ENCODE measurements at regions not wholly inside any gene's neighbourhood (a gene's known extent, or its start where the extent isn't known, plus 50 kb on each side); places are given as distances from the start of the nearest gene placed in this dataset.

GRCh38 chr3:5401002-5401401 is 213.5 kb downstream of the EDEM1 start:
- no peak overlapping the region for H3K27ac Mint-ChIP-seq
- CTCF ChIA-PET: interaction anchor here (1.1 kb wide), 1 partner anchor 26 kb away, joined by 3 read pairs; no protein-coding TSS in a partner anchor
- intact Hi-C loops (cut with micrococcal nuclease): no loop called here

DNA sequence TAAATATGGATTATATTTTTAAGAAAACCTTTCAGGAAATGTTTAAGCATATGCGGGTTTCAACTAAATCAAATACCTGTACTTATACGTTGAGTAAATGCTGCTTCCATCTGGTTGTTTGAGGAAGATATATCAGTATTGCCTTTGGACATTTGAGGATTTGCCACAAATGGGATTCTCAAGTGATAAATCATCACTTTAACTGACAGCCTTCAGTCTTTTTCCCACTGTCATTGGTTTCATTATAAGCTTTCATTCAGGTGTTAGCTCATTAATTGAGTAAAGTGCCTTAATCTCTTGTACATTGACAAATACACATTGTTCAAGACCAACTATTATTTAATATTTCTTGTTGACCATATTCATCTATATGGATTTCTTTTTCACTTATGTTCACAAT is 217.2 kb downstream of the EDEM1 start:
- ChIA-PET CTCF (interaction anchor here (1.3 kb wide), 1 partner anchor 22 kb away, joined by 5 read pairs; no protein-coding TSS in a partner anchor), POLR2A (no interaction called here)
- Mint-ChIP-seq H3K9me3 (no peaks in the 10 kb centered on the region), H3K27me3 (peaks cover 4% of the 10 kb centered on the region), H3K4me3 (no peak overlapping the region), H3K27ac (no peak overlapping the region), H3K36me3 (ENCODE audit: low read depth) (no peaks in the 10 kb centered on the region), H3K4me1 (ENCODE audit: low read depth) (no peaks in the 10 kb centered on the region)
- DNase-seq (no peak), ATAC-seq (no peak)
- TF ChIP-seq, protein P1, sequence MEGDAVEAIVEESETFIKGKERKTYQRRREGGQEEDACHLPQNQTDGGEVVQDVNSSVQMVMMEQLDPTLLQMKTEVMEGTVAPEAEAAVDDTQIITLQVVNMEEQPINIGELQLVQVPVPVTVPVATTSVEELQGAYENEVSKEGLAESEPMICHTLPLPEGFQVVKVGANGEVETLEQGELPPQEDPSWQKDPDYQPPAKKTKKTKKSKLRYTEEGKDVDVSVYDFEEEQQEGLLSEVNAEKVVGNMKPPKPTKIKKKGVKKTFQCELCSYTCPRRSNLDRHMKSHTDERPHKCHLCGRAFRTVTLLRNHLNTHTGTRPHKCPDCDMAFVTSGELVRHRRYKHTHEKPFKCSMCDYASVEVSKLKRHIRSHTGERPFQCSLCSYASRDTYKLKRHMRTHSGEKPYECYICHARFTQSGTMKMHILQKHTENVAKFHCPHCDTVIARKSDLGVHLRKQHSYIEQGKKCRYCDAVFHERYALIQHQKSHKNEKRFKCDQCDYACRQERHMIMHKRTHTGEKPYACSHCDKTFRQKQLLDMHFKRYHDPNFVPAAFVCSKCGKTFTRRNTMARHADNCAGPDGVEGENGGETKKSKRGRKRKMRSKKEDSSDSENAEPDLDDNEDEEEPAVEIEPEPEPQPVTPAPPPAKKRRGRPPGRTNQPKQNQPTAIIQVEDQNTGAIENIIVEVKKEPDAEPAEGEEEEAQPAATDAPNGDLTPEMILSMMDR (IDR thresholded peaks at IDR 0.05): no peak
- intact Hi-C loops (cut with micrococcal nuclease): no loop called here

More at GRCh38 chr3:5401002-5401401, 213.5 kb downstream of the EDEM1 start:
- ATAC-seq: no peak
- no peaks in the 10 kb centered on the region for H3K4me1 Mint-ChIP-seq (ENCODE audit: low read depth)
- H3K4me3 Mint-ChIP-seq: no peak overlapping the region
- no peaks in the 10 kb centered on the region for H3K36me3 Mint-ChIP-seq (ENCODE audit: low read depth)
- DNase-seq: no peak
- H3K9me3 Mint-ChIP-seq: no peaks in the 10 kb centered on the region
- POLR2A ChIA-PET: no interaction called here
- TF ChIP-seq, protein P1 (IDR thresholded peaks at IDR 0.05): no peak
- H3K27me3 Mint-ChIP-seq: peaks cover 9% of the 10 kb centered on the region

DNA sequence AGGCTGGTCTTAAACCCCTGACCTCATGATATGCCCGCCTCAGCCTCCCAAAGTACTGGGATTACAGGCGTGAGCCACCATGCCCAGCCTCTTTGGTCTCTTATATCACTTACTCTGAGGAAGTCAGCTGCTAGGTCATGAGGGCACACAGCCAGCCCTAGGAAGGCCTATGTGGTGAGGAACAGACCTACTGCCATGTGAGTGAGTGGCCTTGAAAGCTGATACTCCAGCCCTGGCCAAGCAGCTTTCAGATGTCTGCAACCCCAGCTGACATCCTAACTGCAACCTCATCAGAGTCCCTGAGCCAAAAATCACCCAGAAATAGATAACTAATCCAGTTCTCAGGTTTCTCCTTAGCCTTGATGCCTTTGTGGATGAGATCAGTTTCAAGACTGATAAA is 224.3 kb downstream of the EDEM1 start:
- Mint-ChIP-seq H3K27me3 (peaks cover under 1% of the 10 kb centered on the region), H3K27ac (no peak overlapping the region), H3K36me3 (ENCODE audit: low read depth) (no peaks in the 10 kb centered on the region), H3K9me3 (peaks cover 5% of the 10 kb centered on the region), H3K4me1 (ENCODE audit: low read depth) (no peaks in the 10 kb centered on the region), H3K4me3 (no peak overlapping the region)
- POLR2A ChIA-PET: no interaction called here
- CTCF ChIA-PET: no interaction called here
- intact Hi-C loops (cut with micrococcal nuclease): no loop called here
- TF ChIP-seq, protein P1 (IDR thresholded peaks at IDR 0.05): no peak
- DNase-seq: no peak
- ATAC-seq: no peak

- no peak overlapping the region for H3K27ac Mint-ChIP-seq
Observed at GRCh38 chr3:5423076-5423475, 235.6 kb downstream of the EDEM1 start.

DNA sequence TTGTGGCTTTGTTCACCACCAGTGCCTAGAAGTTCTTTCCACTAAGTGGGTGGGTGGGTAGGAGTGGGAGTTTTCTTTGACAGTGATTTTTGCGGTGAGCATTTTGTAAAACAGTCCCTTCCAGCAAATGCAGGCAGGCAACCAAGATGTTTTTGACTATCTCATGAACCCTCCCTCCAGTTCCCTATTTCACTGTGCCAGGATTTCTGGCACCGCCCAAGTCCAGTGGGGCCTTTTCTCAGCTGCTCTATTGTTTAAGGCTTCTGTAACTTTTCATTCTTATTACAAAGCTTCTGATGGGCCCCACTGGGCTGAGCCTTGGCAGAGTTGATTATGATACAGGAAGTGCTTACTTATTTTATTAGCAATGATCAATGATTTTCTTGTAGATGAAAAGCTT is 236.0 kb downstream of the EDEM1 start:
- no peak for DNase-seq
- Mint-ChIP-seq H3K4me1 (ENCODE audit: low read depth) (no peaks in the 10 kb centered on the region), H3K27ac (no peak overlapping the region), H3K9me3 (no peaks in the 10 kb centered on the region), H3K4me3 (no peak overlapping the region), H3K27me3 (peaks cover 5% of the 10 kb centered on the region), H3K36me3 (ENCODE audit: low read depth) (no peaks in the 10 kb centered on the region)
- POLR2A ChIA-PET: no interaction called here
- CTCF ChIA-PET: no interaction called here
- TF ChIP-seq, protein P1 (IDR thresholded peaks at IDR 0.05): no peak
- no peak for ATAC-seq
- intact Hi-C loops (cut with micrococcal nuclease): no loop called here

More at GRCh38 chr3:5423076-5423475, 235.6 kb downstream of the EDEM1 start:
- ATAC-seq (no peak), DNase-seq (no peak)
- CTCF ChIA-PET: no interaction called here
- Mint-ChIP-seq H3K27me3 (peaks cover 6% of the 10 kb centered on the region), H3K4me1 (ENCODE audit: low read depth) (no peaks in the 10 kb centered on the region), H3K4me3 (no peak overlapping the region), H3K36me3 (ENCODE audit: low read depth) (no peaks in the 10 kb centered on the region), H3K9me3 (no peaks in the 10 kb centered on the region)
- POLR2A ChIA-PET: no interaction called here
- TF ChIP-seq, protein P1 (IDR thresholded peaks at IDR 0.05): no peak
- intact Hi-C loops (cut with micrococcal nuclease): no loop called here
